ENCODE measurements at regions not wholly inside any gene's neighbourhood (a gene's known extent, or its start where the extent isn't known, plus 50 kb on each side); places are given as distances from the start of the nearest gene placed in this dataset.
A peak's percentile ranks its signal among the peaks of the same experiment; 100 is the strongest.

DNA sequence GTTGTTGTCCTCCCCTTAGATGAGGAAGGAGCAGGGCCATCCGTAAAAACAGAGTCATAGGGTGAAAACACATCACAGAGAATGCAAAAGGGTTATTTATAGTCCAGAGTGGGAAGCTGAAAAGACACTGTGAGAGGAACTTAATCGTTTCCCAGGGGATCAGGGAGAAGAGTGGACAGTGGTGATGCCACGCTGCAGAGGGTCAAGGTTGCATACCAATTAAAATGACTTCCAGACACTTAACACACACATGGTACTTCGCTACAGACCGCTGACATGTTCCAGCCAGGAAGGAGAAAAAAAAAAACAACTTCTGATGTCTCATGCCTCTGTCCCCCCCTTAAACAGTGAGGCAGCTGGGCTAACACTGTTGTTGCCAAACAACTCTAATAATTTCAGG lies 713.8 kb upstream of the RBFOX1 start:
- H3K36me3 ChIP-seq (ENCODE audit: control insufficient read depth in 2 of 3, insufficient read depth in 3 of 3, low read length in 3 of 3), result no peaks in the 10 kb centered on the region
- no peak for FAIRE-seq
- peaks cover 0 to 5% (median 2%) of the 10 kb centered on the region in 3 donors for H3K9me3 ChIP-seq (ENCODE audit: control insufficient read depth in 2 of 3, insufficient read depth in 1 of 3, low read length in 3 of 3)
- no peak for DNase-seq
- H3K27ac ChIP-seq (ENCODE audit: low read depth in 2 of 2, low read length in 2 of 2), result no peak overlapping the region
- H3K4me3 ChIP-seq (ENCODE audit: low read length in 3 of 3), result no peak overlapping the region
- no peak for TF ChIP-seq CTCF (IDR thresholded peaks at IDR 0.05; ENCODE audit: borderline replicate concordance, extremely low read depth, insufficient read depth)
- H3K4me1 ChIP-seq (ENCODE audit: control insufficient read depth in 2 of 3, insufficient read depth in 2 of 3, low read depth in 1 of 3, low read length in 3 of 3), result no peaks in the 10 kb centered on the region
- no peak overlapping the region for H3K9ac ChIP-seq (ENCODE audit: low read length in 3 of 3)
- no peaks in the 10 kb centered on the region for H3K27me3 ChIP-seq (ENCODE audit: control insufficient read depth, insufficient read depth, low read length)
- intact Hi-C loops (cut with DNase I), result no loop called here

DNA sequence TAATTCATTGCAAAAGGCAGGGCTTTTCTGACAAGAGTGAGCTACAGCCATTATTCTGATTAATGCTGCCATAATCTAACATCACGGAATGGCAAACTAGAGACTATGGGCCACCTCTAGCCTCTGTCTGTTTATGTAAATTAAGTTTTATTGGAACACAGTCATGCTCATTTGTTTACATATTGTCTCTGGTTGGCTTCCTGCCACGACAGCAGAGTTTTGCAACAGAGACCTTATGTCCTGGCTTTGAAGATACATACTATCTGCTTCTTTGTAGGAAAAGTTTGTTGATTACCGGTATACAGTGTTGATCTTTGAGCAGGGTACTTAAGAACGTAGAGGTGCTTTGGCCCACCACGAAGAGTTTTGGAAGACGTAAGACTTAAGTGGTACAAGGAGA lies 715.9 kb upstream of the RBFOX1 start:
- Histone ChIP-seq H3K27me3 (ENCODE audit: control insufficient read depth, insufficient read depth, low read length) (no peaks in the 10 kb centered on the region), H3K9ac (ENCODE audit: low read length in 3 of 3) (no peak overlapping the region), H3K27ac (ENCODE audit: low read depth in 2 of 2, low read length in 2 of 2) (no peak overlapping the region), H3K36me3 (ENCODE audit: control insufficient read depth in 2 of 3, insufficient read depth in 3 of 3, low read length in 3 of 3) (no peaks in the 10 kb centered on the region), H3K9me3 (ENCODE audit: control insufficient read depth in 2 of 3, insufficient read depth in 1 of 3, low read length in 3 of 3) (peaks cover 0 to 5% (median 2%) of the 10 kb centered on the region in 3 donors), H3K4me1 (ENCODE audit: control insufficient read depth in 2 of 3, insufficient read depth in 2 of 3, low read depth in 1 of 3, low read length in 3 of 3) (no peaks in the 10 kb centered on the region), H3K4me3 (ENCODE audit: low read length in 3 of 3) (no peak overlapping the region)
- TF ChIP-seq CTCF (IDR thresholded peaks at IDR 0.05; ENCODE audit: borderline replicate concordance, extremely low read depth, insufficient read depth), result no peak
- no peak for FAIRE-seq
- DNase-seq, result peak in 1 of 5 donors; percentile 32
- intact Hi-C loops (cut with DNase I), result no loop called here

GRCh38 chr16:6615636-6616035 lies 717.0 kb upstream of the RBFOX1 start:
- Histone ChIP-seq H3K4me3 (ENCODE audit: low read length in 3 of 3) (no peak overlapping the region), H3K9me3 (ENCODE audit: control insufficient read depth in 2 of 3, insufficient read depth in 1 of 3, low read length in 3 of 3) (peaks cover 0 to 3% (median 2%) of the 10 kb centered on the region in 3 donors), H3K36me3 (ENCODE audit: control insufficient read depth in 2 of 3, insufficient read depth in 3 of 3, low read length in 3 of 3) (no peaks in the 10 kb centered on the region), H3K27me3 (ENCODE audit: control insufficient read depth, insufficient read depth, low read length) (no peaks in the 10 kb centered on the region), H3K4me1 (ENCODE audit: control insufficient read depth in 2 of 3, insufficient read depth in 2 of 3, low read depth in 1 of 3, low read length in 3 of 3) (no peaks in the 10 kb centered on the region), H3K27ac (ENCODE audit: low read depth in 2 of 2, low read length in 2 of 2) (no peak overlapping the region), H3K9ac (ENCODE audit: low read length in 3 of 3) (no peak overlapping the region)
- no peak for TF ChIP-seq CTCF (IDR thresholded peaks at IDR 0.05; ENCODE audit: borderline replicate concordance, extremely low read depth, insufficient read depth)
- DNase-seq (no peak), FAIRE-seq (no peak)
- intact Hi-C loops (cut with DNase I), result no loop called here

GRCh38 chr16:6611535-6611934 lies 721.1 kb upstream of the RBFOX1 start:
- Histone ChIP-seq H3K27ac (ENCODE audit: low read depth in 2 of 2, low read length in 2 of 2) (no peak overlapping the region), H3K4me1 (ENCODE audit: control insufficient read depth in 2 of 3, insufficient read depth in 2 of 3, low read depth in 1 of 3, low read length in 3 of 3) (no peaks in the 10 kb centered on the region), H3K4me3 (ENCODE audit: low read length in 3 of 3) (no peak overlapping the region), H3K9ac (ENCODE audit: low read length in 3 of 3) (no peak overlapping the region), H3K9me3 (ENCODE audit: control insufficient read depth in 2 of 3, insufficient read depth in 1 of 3, low read length in 3 of 3) (no peaks in the 10 kb centered on the region), H3K27me3 (ENCODE audit: control insufficient read depth, insufficient read depth, low read length) (no peaks in the 10 kb centered on the region), H3K36me3 (ENCODE audit: control insufficient read depth in 2 of 3, insufficient read depth in 3 of 3, low read length in 3 of 3) (no peaks in the 10 kb centered on the region)
- TF ChIP-seq CTCF (IDR thresholded peaks at IDR 0.05; ENCODE audit: borderline replicate concordance, extremely low read depth, insufficient read depth), result no peak
- DNase-seq (no peak), FAIRE-seq (no peak)
- intact Hi-C loops (cut with DNase I), result no loop called here
